ENCODE measurements at regions not wholly inside any gene's neighbourhood (a gene's known extent, or its start where the extent isn't known, plus 50 kb on each side); places are given as distances from the start of the nearest gene placed in this dataset.
"Not testable (repeated sequence)": the region's sequence is repeated elsewhere in the genome, so short reads cannot be mapped to it uniquely, and the experiment has no call there.

- no peak for DNase-seq (ENCODE audit: low read depth)
These were observed 292.0 kb downstream of the FGFR2 start for GRCh38 chr10:121306159-121306673.

- no peak for DNase-seq (ENCODE audit: low read depth)
These were observed 290.7 kb downstream of the FGFR2 start for GRCh38 chr10:121307411-121307980.

GRCh38 chr10:121308020-121308419 lies 290.2 kb downstream of the FGFR2 start:
- no peak for DNase-seq (ENCODE audit: low read depth)

GRCh38 chr10:121309164-121309563 lies 289.1 kb downstream of the FGFR2 start:
- no peak for DNase-seq (ENCODE audit: low read depth)

- no peak for DNase-seq (ENCODE audit: low read depth)
These were observed 288.0 kb downstream of the FGFR2 start for GRCh38 chr10:121310151-121310711.

GRCh38 chr10:121311812-121312443 lies 286.3 kb downstream of the FGFR2 start:
- DNase-seq (ENCODE audit: low read depth): no peak

- no peak for DNase-seq (ENCODE audit: low read depth)
These were observed 285.7 kb downstream of the FGFR2 start for GRCh38 chr10:121312587-121312986.

GRCh38 chr10:121313119-121313875 lies 284.9 kb downstream of the FGFR2 start:
- no peak for DNase-seq (ENCODE audit: low read depth)

- no peak for DNase-seq (ENCODE audit: low read depth)
These were observed 281.8 kb downstream of the FGFR2 start for GRCh38 chr10:121316432-121316831.

GRCh38 chr10:121317374-121317773 lies 280.9 kb downstream of the FGFR2 start:
- no peak for DNase-seq (ENCODE audit: low read depth)

GRCh38 chr10:121322046-121322445 lies 276.2 kb downstream of the FGFR2 start:
- DNase-seq (ENCODE audit: low read depth): no peak

- DNase-seq (ENCODE audit: low read depth): no peak
These were observed 275.5 kb downstream of the FGFR2 start for GRCh38 chr10:121322776-121323175.

- DNase-seq (ENCODE audit: low read depth): no peak
These were observed 274.8 kb downstream of the FGFR2 start for GRCh38 chr10:121323443-121323842.

GRCh38 chr10:121324678-121325213 lies 273.5 kb downstream of the FGFR2 start:
- no peak for DNase-seq (ENCODE audit: low read depth)

- DNase-seq (ENCODE audit: low read depth): no peak
These were observed 272.6 kb downstream of the FGFR2 start for GRCh38 chr10:121325490-121326231.

- DNase-seq (ENCODE audit: low read depth): no peak
These were observed 271.3 kb downstream of the FGFR2 start for GRCh38 chr10:121326905-121327304.

- DNase-seq (ENCODE audit: low read depth): no peak
These were observed 270.5 kb downstream of the FGFR2 start for GRCh38 chr10:121327727-121328126.

- not testable (repeated sequence) for DNase-seq (ENCODE audit: low read depth)
These were observed 268.6 kb downstream of the FGFR2 start for GRCh38 chr10:121329631-121330030.

- DNase-seq (ENCODE audit: low read depth): no peak
These were observed 267.7 kb downstream of the FGFR2 start for GRCh38 chr10:121330563-121330962.

GRCh38 chr10:121332353-121332752 lies 265.9 kb downstream of the FGFR2 start:
- no peak for DNase-seq (ENCODE audit: low read depth)

- no peak for DNase-seq (ENCODE audit: low read depth)
These were observed 265.1 kb downstream of the FGFR2 start for GRCh38 chr10:121332829-121333765.

Measured in activated T-cell treated with anti-CD3 and anti-CD28 coated beads for 24 hours (primary cell).